WTC11 (cell line): ENCODE measurements at regions not wholly inside any gene's neighbourhood (a gene's known extent, or its start where the extent isn't known, plus 50 kb on each side); places are given as distances from the start of the nearest gene placed in this dataset.

Experiments
- ATAC-seq: fragments of 200-7000 bp; cut with Tn5 transposase; 2 replicates; pipeline ENCODE4 v1.10.0; 2021; ENCODE audit warnings: mild to moderate bottlenecking, moderate library complexity
- CTCF ChIA-PET: fragments of 300-600 bp; sonication (Branson Sonifier 250); formaldehyde crosslinking; loops from one replicate; lab custom pipeline; 2021; ENCODE audit warnings: antibody characterized with exemption; lab: Charles Lee
- POLR2A ChIA-PET: fragments of 350-600 bp; sonication (Branson Sonifier 250); formaldehyde crosslinking; loops from one replicate; lab custom pipeline; 2021; ENCODE audit warnings: antibody characterized with exemption; lab: Charles Lee
- DNase-seq: peaks from one replicate; pipeline ENCODE4 v3.0.0; 2021; ENCODE audit warnings: low spot score
- H3K27ac Mint-ChIP-seq: 2 replicates; pipeline ENCODE4 v1.8.0; 2021; ENCODE audit warnings: mixed read lengths
- H3K27me3 Mint-ChIP-seq: 2 replicates; pipeline ENCODE4 v1.8.0; 2021; ENCODE audit warnings: low read depth, mild to moderate bottlenecking, moderate library complexity, mixed read lengths
- H3K36me3 Mint-ChIP-seq: 2 replicates; pipeline ENCODE4 v1.8.0; 2021; ENCODE audit warnings: mixed read lengths
- H3K4me1 Mint-ChIP-seq: 2 replicates; pipeline ENCODE4 v1.8.0; 2022; ENCODE audit warnings: mixed read lengths
- H3K4me3 Mint-ChIP-seq: 2 replicates; pipeline ENCODE4 v1.8.0; 2021; ENCODE audit warnings: mild to moderate bottlenecking, moderate library complexity, mixed read lengths
- H3K9me3 Mint-ChIP-seq: 2 replicates; pipeline ENCODE4 v1.8.0; 2021; ENCODE audit warnings: mixed read lengths
- ATF3 ChIP-seq: sonication (generic); formaldehyde crosslinking; conservative IDR thresholded peaks from 2 replicates; pipeline ENCODE4 v1.8.1; 2022; ENCODE audit warnings: mild to moderate bottlenecking, missing genetic modification reagents
- CDX4 ChIP-seq: fragments of 250-450 bp; sonication (Bioruptor Pico); IDR thresholded peaks from 2 replicates; pipeline ENCODE4 v1.9.0; 2021; ENCODE audit warnings: moderate library complexity, mild to moderate bottlenecking, inconsistent platforms, borderline replicate concordance
- E2F4 ChIP-seq: sonication (generic); formaldehyde crosslinking; IDR thresholded peaks from 2 replicates; pipeline ENCODE4 v1.8.1; 2022; ENCODE audit warnings: low read depth, mild to moderate bottlenecking, moderate library complexity, missing genetic modification reagents, borderline replicate concordance
- ELF4 ChIP-seq: sonication (generic); formaldehyde crosslinking; IDR thresholded peaks from 2 replicates; pipeline ENCODE4 v1.8.1; 2022; ENCODE audit warnings: low read depth, mild to moderate bottlenecking, moderate library complexity, missing genetic modification reagents
- EMX1 ChIP-seq: fragments of 250-450 bp; sonication (Bioruptor Pico); IDR thresholded peaks from 2 replicates; pipeline ENCODE4 v1.8.0; 2021; ENCODE audit warnings: mild to moderate bottlenecking
- ETV6 ChIP-seq: sonication (generic); formaldehyde crosslinking; IDR thresholded peaks from 2 replicates; pipeline ENCODE4 v1.8.1; 2022; ENCODE audit warnings: mild to moderate bottlenecking, missing genetic modification reagents
- FOXJ3 ChIP-seq: sonication (generic); formaldehyde crosslinking; IDR thresholded peaks from 2 replicates; pipeline ENCODE4 v1.9.0; 2021; ENCODE audit warnings: missing genetic modification reagents, mild to moderate bottlenecking, borderline replicate concordance
- GABPB1 ChIP-seq: sonication (generic); formaldehyde crosslinking; IDR thresholded peaks from 2 replicates; pipeline ENCODE4 v1.8.1; 2023; ENCODE audit warnings: mild to moderate bottlenecking, missing genetic modification reagents
- HMGA2 ChIP-seq: fragments of 250-450 bp; sonication (Bioruptor Pico); IDR thresholded peaks from 2 replicates; pipeline ENCODE4 v1.4.0; 2021; ENCODE audit warnings: mild to moderate bottlenecking, moderate library complexity
- KAT7 ChIP-seq: sonication (generic); formaldehyde crosslinking; IDR thresholded peaks from 2 replicates; pipeline ENCODE4 v1.8.1; 2023; ENCODE audit warnings: missing genetic modification reagents, mild to moderate bottlenecking, borderline replicate concordance
- NFE2L1 ChIP-seq: sonication (generic); formaldehyde crosslinking; IDR thresholded peaks from 2 replicates; pipeline ENCODE4 v1.8.1; 2023; ENCODE audit warnings: missing genetic modification reagents
- NFYB ChIP-seq: sonication (generic); formaldehyde crosslinking; conservative IDR thresholded peaks from 2 replicates; pipeline ENCODE4 v1.8.0; 2022; ENCODE audit warnings: low read depth, missing genetic modification reagents
- NR1H2 ChIP-seq: sonication (generic); formaldehyde crosslinking; IDR thresholded peaks from 2 replicates; pipeline ENCODE4 v1.9.0; 2021; ENCODE audit warnings: mild to moderate bottlenecking, moderate library complexity, missing genetic modification reagents
- NR2C2 ChIP-seq: sonication (generic); formaldehyde crosslinking; IDR thresholded peaks from 2 replicates; pipeline ENCODE4 v1.8.0; 2022; ENCODE audit warnings: mild to moderate bottlenecking, missing genetic modification reagents
- SMAD3 ChIP-seq: sonication (generic); formaldehyde crosslinking; IDR thresholded peaks from 2 replicates; pipeline ENCODE4 v1.8.0; 2022; ENCODE audit warnings: missing genetic modification reagents, mild to moderate bottlenecking, borderline replicate concordance
- TEAD1 ChIP-seq: sonication (generic); formaldehyde crosslinking; IDR thresholded peaks from 2 replicates; pipeline ENCODE4 v1.8.0; 2022; ENCODE audit warnings: mild to moderate bottlenecking, missing genetic modification reagents
- ZNF263 ChIP-seq: sonication (generic); formaldehyde crosslinking; IDR thresholded peaks from 2 replicates; pipeline ENCODE4 v1.8.1; 2022; ENCODE audit warnings: low read depth, mild to moderate bottlenecking, moderate library complexity, missing genetic modification reagents
- ZNF317 ChIP-seq: sonication (generic); formaldehyde crosslinking; IDR thresholded peaks from 2 replicates; pipeline ENCODE4 v1.8.1; 2023; ENCODE audit warnings: low read depth, mild to moderate bottlenecking, moderate library complexity, missing genetic modification reagents, borderline replicate concordance
- ZNF423 ChIP-seq: fragments of 250-450 bp; sonication (Bioruptor Pico); IDR thresholded peaks from 2 replicates; pipeline ENCODE4 v2.1.2; 2022; ENCODE audit warnings: mild to moderate bottlenecking, moderate library complexity
- TF ChIP-seq, protein P1 (sequence below): sonication (generic); formaldehyde crosslinking; IDR thresholded peaks from 2 replicates; pipeline ENCODE4 v1.8.0; 2023; ENCODE audit warnings: mild to moderate bottlenecking, missing genetic modification reagents
- TF ChIP-seq, protein P2 (sequence below): sonication (generic); formaldehyde crosslinking; IDR thresholded peaks from 2 replicates; pipeline ENCODE4 v1.8.0; 2023; ENCODE audit warnings: missing genetic modification reagents
- TF ChIP-seq, protein P3 (sequence below): fragments of 250-450 bp; sonication (Bioruptor Pico); IDR thresholded peaks from 2 replicates; pipeline ENCODE4 v1.9.0; 2021; ENCODE audit warnings: mild to moderate bottlenecking
- TF ChIP-seq, protein P4 (sequence below): fragments of 250-450 bp; sonication (Bioruptor Pico); IDR thresholded peaks from 2 replicates; pipeline ENCODE4 v1.9.0; 2021; ENCODE audit warnings: mild to moderate bottlenecking, borderline replicate concordance

DNA sequence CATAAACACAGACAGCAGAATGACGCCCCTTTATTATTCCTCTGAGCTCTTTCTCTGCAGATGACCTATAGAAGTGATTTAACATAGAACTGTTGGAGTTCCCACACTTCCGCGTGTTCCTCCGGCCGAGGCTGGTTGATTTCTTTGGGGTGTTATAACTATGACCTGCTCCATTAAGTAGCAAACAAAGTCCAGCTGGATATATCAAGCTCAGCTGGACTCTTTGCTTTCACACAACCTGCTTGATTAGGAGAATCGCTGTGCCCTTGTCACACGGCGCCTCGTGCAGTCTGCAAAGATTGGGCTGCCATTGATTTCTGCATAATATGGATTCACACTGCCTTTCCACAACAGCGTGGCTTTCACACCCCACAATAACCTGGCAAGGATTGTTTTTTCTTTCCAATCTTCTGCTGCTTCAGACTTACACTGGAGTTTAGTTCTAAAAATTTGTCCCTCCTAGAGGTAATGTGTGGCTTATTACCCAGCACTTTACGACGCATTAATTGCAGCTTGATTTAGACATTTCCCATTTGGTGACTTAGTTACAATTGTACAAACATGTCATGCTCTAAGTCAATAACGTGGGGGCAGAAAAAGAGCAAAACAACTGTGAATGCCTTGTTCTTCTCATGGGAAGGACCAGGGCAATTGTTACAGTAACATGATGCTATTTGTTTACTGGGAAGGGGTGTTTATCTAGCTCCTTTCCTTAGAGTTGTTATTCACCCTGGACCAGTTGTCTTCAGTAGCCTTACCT lies 485.7 kb downstream of the TXNL1 start:
- peaks cover 8% of the 10 kb centered on the region for H3K9me3 Mint-ChIP-seq
- ChIA-PET CTCF (interaction anchor here (1.0 kb wide), 1 partner anchor 11 kb away, joined by 3 read pairs; no protein-coding TSS in a partner anchor), POLR2A (no interaction called here)
- ATAC-seq (no peak), DNase-seq (no peak)
- H3K36me3 Mint-ChIP-seq: no peaks in the 10 kb centered on the region
- TF ChIP-seq ELF4 (CRISPR knock-in tag) (no peak), NFE2L1 (no peak), HMGA2 (CRISPR knock-in tag) (no peak), NR2C2 (CRISPR knock-in tag) (no peak), ZNF263 (CRISPR knock-in tag) (no peak), FOXJ3 (CRISPR knock-in tag) (no peak), E2F4 (no peak), NFYB (no peak), GABPB1 (CRISPR knock-in tag) (no peak), NR1H2 (CRISPR knock-in tag) (no peak), CDX4 (CRISPR knock-in tag) (no peak)
- TF ChIP-seq, protein P1, sequence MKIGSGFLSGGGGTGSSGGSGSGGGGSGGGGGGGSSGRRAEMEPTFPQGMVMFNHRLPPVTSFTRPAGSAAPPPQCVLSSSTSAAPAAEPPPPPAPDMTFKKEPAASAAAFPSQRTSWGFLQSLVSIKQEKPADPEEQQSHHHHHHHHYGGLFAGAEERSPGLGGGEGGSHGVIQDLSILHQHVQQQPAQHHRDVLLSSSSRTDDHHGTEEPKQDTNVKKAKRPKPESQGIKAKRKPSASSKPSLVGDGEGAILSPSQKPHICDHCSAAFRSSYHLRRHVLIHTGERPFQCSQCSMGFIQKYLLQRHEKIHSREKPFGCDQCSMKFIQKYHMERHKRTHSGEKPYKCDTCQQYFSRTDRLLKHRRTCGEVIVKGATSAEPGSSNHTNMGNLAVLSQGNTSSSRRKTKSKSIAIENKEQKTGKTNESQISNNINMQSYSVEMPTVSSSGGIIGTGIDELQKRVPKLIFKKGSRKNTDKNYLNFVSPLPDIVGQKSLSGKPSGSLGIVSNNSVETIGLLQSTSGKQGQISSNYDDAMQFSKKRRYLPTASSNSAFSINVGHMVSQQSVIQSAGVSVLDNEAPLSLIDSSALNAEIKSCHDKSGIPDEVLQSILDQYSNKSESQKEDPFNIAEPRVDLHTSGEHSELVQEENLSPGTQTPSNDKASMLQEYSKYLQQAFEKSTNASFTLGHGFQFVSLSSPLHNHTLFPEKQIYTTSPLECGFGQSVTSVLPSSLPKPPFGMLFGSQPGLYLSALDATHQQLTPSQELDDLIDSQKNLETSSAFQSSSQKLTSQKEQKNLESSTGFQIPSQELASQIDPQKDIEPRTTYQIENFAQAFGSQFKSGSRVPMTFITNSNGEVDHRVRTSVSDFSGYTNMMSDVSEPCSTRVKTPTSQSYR (CRISPR knock-in tag): no peak
- H3K4me1 Mint-ChIP-seq: peaks cover 11% of the 10 kb centered on the region
- no peak overlapping the region for H3K27ac Mint-ChIP-seq
- no peaks in the 10 kb centered on the region for H3K27me3 Mint-ChIP-seq
- no peak overlapping the region for H3K4me3 Mint-ChIP-seq

DNA sequence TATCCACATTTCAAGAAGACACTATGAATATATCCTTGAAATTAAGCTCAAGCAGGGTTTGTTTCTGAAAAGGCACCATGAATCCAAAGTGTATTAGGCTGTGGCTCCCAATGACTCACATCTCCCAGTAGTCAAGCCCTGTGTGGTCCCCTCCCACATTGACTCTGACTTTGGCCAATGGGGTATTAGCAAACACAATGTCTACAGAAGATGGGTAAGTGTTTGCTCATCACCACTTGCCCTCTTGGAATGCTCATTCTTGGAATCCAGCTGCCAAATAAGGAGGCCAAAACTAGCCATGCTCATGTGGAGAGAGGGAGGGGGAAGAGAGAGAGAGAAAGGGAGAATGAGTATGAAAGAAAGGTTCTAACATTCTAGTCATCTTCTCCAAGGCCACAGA lies 490.0 kb downstream of the TXNL1 start:
- DNase-seq (no peak), ATAC-seq (no peak)
- ChIA-PET CTCF (no interaction called here), POLR2A (no interaction called here)
- no peaks in the 10 kb centered on the region for H3K27me3 Mint-ChIP-seq
- H3K36me3 Mint-ChIP-seq: no peaks in the 10 kb centered on the region
- peaks cover 13% of the 10 kb centered on the region for H3K4me1 Mint-ChIP-seq
- no peaks in the 10 kb centered on the region for H3K9me3 Mint-ChIP-seq
- no peak overlapping the region for H3K4me3 Mint-ChIP-seq
- H3K27ac Mint-ChIP-seq: no peak overlapping the region
- TF ChIP-seq, protein P2, sequence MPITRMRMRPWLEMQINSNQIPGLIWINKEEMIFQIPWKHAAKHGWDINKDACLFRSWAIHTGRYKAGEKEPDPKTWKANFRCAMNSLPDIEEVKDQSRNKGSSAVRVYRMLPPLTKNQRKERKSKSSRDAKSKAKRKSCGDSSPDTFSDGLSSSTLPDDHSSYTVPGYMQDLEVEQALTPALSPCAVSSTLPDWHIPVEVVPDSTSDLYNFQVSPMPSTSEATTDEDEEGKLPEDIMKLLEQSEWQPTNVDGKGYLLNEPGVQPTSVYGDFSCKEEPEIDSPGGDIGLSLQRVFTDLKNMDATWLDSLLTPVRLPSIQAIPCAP (CRISPR knock-in tag): no peak
- TF ChIP-seq, protein P3, sequence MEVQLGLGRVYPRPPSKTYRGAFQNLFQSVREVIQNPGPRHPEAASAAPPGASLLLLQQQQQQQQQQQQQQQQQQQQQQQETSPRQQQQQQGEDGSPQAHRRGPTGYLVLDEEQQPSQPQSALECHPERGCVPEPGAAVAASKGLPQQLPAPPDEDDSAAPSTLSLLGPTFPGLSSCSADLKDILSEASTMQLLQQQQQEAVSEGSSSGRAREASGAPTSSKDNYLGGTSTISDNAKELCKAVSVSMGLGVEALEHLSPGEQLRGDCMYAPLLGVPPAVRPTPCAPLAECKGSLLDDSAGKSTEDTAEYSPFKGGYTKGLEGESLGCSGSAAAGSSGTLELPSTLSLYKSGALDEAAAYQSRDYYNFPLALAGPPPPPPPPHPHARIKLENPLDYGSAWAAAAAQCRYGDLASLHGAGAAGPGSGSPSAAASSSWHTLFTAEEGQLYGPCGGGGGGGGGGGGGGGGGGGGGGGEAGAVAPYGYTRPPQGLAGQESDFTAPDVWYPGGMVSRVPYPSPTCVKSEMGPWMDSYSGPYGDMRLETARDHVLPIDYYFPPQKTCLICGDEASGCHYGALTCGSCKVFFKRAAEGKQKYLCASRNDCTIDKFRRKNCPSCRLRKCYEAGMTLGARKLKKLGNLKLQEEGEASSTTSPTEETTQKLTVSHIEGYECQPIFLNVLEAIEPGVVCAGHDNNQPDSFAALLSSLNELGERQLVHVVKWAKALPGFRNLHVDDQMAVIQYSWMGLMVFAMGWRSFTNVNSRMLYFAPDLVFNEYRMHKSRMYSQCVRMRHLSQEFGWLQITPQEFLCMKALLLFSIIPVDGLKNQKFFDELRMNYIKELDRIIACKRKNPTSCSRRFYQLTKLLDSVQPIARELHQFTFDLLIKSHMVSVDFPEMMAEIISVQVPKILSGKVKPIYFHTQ (CRISPR knock-in tag): no peak
- TF ChIP-seq KAT7 (CRISPR knock-in tag) (no peak), ZNF317 (CRISPR knock-in tag) (no peak), TEAD1 (CRISPR knock-in tag) (no peak), ATF3 (CRISPR knock-in tag) (no peak), SMAD3 (CRISPR knock-in tag) (no peak), EMX1 (no peak), ZNF423 (CRISPR knock-in tag) (no peak), ETV6 (CRISPR knock-in tag) (no peak)
- TF ChIP-seq, protein P4, sequence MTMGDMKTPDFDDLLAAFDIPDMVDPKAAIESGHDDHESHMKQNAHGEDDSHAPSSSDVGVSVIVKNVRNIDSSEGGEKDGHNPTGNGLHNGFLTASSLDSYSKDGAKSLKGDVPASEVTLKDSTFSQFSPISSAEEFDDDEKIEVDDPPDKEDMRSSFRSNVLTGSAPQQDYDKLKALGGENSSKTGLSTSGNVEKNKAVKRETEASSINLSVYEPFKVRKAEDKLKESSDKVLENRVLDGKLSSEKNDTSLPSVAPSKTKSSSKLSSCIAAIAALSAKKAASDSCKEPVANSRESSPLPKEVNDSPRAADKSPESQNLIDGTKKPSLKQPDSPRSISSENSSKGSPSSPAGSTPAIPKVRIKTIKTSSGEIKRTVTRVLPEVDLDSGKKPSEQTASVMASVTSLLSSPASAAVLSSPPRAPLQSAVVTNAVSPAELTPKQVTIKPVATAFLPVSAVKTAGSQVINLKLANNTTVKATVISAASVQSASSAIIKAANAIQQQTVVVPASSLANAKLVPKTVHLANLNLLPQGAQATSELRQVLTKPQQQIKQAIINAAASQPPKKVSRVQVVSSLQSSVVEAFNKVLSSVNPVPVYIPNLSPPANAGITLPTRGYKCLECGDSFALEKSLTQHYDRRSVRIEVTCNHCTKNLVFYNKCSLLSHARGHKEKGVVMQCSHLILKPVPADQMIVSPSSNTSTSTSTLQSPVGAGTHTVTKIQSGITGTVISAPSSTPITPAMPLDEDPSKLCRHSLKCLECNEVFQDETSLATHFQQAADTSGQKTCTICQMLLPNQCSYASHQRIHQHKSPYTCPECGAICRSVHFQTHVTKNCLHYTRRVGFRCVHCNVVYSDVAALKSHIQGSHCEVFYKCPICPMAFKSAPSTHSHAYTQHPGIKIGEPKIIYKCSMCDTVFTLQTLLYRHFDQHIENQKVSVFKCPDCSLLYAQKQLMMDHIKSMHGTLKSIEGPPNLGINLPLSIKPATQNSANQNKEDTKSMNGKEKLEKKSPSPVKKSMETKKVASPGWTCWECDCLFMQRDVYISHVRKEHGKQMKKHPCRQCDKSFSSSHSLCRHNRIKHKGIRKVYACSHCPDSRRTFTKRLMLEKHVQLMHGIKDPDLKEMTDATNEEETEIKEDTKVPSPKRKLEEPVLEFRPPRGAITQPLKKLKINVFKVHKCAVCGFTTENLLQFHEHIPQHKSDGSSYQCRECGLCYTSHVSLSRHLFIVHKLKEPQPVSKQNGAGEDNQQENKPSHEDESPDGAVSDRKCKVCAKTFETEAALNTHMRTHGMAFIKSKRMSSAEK (CRISPR knock-in tag): no peak
